Skeletal muscle cell (primary cell): ENCODE measurements at regions not wholly inside any gene's neighbourhood (a gene's known extent, or its start where the extent isn't known, plus 50 kb on each side); places are given as distances from the start of the nearest gene placed in this dataset.

Experiments used
- DNase-seq: peaks from one replicate; pipeline ENCODE4 v3.0.0-alpha.2; 2010; ENCODE audit warnings: low read depth
- H3K4me3 ChIP-seq: 2 replicates; pipeline ENCODE4 v1.5.1; 2011; ENCODE audit warnings: low read depth, mild to moderate bottlenecking, control low read depth, low read length, moderate library complexity

DNA sequence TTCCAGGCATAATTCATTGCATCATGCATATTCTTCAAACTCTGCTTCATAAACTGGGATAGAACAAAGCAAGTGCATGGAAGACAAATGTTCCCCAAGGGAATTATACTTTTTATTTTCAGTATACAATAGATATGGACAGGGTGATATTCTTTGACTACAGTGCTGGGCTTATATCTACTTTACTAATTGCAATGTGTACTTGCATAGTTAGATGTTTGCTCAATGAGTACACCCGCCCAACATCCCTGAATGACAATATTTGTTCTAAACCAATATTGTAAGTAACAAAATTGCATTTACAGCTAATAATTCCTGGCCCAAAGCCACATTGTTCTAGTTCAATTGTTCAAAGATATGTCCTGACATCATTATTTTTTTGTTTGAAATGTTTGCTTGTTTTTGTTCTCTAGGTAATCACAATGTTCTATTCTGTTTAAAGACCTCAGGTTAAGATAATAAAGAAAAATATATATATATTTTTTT lies 171.4 kb downstream of the PTN start:
- H3K4me3 ChIP-seq: no peak overlapping the region
- DNase-seq: no peak

DNA sequence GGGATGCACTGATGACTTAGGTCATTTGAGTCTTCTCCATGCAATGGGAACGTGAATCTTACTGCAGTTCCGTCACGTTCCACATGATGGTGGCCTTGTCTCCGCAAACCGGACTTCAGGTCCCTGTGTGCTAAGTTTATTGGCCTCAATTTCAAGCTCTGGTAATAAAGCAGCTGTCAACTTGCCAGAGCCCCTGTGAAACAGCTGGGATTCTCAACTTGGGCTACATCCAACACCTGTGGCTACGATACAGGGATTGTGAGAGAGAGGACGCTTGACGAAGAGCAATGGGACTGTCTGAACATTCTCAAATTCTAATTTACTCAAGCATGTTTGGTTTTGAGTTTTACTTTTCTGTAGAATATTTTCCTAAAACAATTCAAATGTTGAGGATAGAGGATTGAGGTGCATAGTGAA lies 174.2 kb downstream of the PTN start:
- DNase-seq: peak; percentile 71
- no peak overlapping the region for H3K4me3 ChIP-seq

DNA sequence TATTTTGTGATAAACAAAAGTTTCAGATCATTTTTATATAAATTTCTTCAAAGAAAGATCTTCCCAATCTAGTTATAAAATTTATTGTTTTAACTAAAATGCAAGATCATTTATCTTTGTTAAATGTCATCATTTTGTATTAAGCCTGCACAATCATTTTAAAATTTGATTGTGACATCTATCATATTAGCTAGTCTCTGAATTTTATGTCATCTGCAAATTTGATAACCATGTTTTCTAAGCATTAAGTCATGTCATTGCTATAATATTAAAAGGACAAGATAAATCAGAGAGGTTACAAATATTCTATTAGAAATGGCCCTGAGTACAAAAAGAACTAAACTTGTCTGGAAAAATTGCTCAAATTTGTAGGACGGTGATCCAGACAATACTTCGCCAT lies 175.9 kb downstream of the PTN start:
- H3K4me3 ChIP-seq: no peak overlapping the region
- no peak for DNase-seq

DNA sequence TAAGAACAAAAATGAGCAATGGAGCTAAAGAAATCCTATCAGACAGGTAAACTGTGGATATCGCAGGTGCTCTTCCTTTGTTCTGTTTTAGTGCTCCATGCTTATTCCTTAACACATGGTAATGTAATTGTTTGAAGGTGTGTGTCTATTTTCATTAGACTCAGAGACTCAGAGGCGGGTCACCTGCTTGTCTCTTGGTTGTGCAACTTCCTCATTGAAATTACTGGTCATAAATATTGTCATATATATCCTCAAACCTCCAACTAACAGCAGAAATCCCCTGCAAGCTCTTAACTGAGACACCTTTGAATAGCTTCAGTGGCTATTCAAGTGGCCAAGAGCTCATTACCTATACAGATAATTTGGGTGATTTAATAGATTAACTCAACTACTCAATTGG lies 177.2 kb downstream of the PTN start:
- no peak overlapping the region for H3K4me3 ChIP-seq

DNA sequence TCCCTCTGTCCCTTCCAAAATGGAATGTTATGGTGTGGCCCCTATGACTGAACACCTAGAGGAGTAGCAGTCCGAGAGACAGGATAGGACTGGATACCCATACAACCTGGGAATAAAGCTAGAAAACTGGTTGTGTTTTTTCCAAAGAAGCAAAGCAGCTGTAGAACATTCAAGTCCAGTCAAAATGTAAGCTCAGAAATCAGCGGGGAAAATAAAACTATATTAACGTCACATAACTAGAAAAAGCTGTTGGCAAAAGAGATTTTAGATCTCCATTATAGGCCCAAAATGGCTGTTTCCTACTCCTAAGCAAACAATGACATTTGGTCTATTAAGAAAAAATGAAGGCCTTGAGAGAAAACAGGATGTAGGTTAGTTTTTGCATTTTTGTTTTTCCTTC lies 177.7 kb downstream of the PTN start:
- H3K4me3 ChIP-seq: no peak overlapping the region
- DNase-seq: no peak

More for the DNA sequence above, 177.2 kb downstream of the PTN start:
- DNase-seq: no peak

DNA sequence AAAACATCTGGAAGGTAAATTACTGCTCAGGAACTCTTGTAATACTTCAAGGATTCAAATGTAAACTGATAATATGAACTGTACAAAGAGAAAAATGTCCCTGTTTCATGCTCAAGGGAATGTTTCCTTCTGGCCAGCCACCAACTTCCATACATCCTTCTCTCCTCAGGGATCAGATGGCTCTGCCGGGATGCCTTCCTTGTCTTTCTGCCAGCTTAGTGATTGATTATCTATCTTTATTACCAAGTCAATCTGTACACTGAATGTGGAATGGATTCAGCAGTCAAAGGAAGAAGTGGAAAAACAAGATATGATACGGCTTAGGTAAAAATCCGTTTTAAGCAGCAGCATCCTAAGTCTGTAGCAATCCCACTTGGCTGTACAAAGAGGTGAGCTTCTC lies 178.3 kb downstream of the PTN start:
- no peak overlapping the region for H3K4me3 ChIP-seq
- DNase-seq: no peak

DNA sequence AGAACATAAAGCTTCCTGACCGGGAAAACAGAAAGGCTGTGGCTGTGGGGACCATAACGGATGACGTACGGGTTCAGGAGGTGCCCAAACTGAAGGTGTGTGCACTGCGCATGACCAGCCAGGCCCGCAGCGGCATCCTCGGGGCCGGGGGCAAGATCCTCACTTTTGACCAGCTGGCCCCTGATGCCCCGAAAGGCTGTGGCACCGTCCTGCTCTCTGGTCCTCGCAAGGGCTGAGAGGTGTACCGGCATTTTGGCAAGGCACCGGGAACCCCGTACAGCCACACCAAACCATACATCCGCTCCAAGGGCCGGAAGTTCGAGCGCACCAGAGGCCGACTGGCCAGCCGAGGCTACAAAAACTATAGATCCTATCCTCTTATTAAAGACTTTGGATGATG lies 179.3 kb downstream of the PTN start:
- no peak overlapping the region for H3K4me3 ChIP-seq
- DNase-seq: no peak

DNA sequence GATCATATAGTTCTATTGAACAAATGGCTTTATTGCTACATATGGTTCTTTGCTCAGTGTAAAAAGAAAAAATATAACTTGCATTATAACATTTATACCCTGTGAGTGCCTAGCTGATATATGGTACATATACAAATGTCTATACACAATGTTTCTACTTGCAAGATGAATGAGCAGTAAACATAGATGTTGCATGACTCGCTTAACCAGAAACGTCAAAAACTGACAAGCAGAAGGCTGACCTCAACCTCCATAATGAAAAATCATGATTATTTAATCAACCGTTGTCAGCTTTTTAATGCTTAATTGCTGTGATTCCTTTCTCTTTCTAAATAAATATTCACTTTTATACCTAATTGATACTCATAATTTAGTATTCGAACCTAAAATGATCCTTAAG lies 183.3 kb downstream of the PTN start:
- no peak for DNase-seq
- H3K4me3 ChIP-seq: no peak overlapping the region

DNA sequence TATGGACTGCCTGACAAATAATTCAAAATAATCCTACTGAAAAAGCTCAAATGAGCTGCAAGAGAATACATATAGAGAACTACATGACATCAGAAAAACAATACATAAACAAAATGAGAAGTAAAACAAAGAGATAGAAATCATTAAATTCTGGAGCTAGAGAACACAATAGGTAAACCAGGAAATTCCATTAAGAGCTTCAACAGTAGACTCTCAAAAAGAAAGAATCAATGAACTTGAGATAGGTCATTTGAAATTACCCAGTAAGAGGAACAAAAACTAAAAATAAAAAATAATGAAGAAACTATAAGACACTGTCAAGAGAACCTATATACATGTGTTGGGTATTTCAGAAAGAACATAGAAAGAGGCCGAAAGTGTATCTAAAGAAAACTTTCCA lies 186.3 kb downstream of the PTN start:
- no peak overlapping the region for H3K4me3 ChIP-seq
- DNase-seq: no peak

DNA sequence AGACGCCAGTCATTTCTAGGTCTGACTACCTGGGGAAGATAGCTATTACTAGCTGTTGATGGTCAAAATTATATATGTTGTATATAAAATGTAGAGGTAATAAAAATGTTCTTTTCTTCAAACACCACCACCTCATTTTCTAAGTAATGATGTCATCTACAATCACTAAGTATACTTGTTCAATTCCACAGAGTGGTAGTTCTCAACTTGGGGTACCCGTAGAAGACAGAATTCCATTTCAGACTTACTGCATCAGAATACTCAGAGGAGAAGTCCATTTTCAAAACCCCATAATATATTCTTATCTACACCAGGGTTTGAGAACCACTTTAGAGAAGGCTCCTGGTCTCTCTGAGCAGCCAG lies 191.9 kb downstream of the PTN start:
- no peak overlapping the region for H3K4me3 ChIP-seq
- DNase-seq: no peak

DNA sequence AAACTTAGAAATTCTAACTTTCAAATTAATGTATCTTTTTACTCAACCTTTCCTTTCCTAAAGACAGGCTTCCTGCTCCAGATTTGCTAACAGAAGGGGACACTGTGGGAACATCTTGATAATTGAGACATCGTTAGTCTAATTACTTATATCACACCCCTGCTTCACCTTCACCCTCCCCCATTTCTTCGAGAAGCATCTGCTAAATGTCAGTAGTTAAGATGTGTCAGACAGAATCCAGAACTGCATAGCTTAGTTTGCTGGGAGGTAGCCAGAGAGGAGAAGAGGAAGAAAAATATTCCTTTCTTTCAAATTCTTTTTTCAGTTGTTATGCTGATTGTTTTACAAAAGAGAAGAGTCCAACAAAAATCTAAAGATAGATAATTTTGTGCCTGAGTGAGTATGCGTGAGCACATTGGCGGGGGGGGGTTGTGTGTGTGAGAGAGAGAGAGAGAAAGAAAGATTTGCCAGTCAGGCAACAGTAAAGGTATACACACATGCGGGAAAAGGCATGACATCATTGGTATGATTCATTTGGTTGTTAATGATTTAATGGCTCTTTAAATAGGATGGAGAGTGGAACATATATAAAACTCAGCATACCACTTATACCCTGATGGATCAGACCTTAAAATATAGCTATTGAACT lies 192.4 kb downstream of the PTN start:
- H3K4me3 ChIP-seq: no peak overlapping the region
- DNase-seq: peak; percentile 64

DNA sequence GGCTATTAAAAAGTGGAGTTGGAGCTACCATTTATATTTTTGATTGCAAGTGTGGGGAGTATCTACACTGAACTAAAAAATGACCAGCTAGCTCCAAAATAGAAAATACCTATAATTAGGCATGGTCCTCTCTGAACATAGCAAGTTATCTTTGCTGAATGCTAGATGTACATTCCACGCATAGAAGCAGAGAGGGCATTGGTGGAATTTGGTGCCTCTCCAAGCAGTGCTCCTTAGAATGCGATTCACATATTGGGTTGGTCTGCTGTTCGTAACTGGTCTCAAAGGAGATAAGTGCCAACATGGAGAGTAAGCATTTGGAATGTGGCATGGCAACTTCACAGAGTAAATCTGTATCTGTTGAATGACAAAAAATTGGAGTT lies 196.2 kb downstream of the PTN start:
- no peak overlapping the region for H3K4me3 ChIP-seq
- DNase-seq: no peak

DNA sequence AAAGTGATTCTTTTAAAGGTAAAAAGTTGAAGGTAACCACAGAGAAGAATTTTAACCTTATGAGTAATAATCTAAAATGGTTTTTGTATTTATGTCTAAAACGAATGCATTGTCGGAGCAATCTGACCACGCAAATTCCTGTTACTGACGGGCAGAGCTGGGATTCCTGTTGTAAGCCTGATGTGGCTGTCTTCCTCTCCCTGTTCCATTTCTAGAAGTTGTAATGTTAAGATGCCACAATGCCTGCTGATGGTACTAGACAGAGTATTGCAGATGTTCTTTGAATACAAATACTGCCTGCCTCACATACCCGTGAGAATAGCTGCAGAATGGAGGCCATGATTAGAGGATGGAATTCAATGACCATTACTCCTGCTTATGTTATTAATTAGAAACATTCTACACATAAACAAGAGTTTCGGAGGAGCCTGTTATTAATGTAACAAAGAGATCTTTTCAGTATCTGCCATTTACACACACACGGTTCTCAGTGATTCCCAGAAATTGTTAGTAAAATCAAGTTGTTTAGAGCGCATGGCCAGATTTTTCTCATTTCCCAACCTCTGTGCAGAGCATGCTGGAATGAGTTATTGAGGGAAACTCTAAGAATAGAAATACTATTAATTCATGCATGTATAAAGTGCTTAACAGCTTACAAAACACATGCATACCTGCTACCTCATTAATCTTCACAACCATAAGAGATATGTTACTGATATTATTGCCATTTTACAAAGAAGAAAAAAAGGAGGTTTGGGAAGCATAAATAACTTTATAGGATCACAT lies 196.8 kb downstream of the PTN start:
- H3K4me3 ChIP-seq: peak overlapping the region; percentile 0
- DNase-seq: peak; percentile 71

DNA sequence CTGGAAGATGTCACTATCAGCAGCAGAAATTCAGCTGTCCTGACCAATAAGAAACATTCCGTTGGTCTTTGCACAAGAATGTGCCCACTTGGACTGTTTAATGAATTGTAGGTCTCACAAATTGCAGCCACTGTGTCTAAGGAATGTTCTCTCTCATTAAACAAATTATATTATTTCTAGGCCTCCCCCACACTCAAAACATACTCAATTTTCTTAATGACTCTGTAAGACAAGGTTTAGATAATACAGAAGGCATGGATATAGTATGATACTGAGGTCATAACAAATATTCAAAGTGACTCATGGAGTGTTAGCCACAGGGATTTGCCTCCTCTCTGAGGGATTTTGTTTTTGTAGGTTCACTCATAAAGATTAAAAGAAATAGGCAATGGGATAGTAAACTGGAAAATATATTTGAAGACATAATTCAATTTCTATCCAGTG lies 197.5 kb downstream of the PTN start:
- no peak overlapping the region for H3K4me3 ChIP-seq
- peak; percentile 58 for DNase-seq

DNA sequence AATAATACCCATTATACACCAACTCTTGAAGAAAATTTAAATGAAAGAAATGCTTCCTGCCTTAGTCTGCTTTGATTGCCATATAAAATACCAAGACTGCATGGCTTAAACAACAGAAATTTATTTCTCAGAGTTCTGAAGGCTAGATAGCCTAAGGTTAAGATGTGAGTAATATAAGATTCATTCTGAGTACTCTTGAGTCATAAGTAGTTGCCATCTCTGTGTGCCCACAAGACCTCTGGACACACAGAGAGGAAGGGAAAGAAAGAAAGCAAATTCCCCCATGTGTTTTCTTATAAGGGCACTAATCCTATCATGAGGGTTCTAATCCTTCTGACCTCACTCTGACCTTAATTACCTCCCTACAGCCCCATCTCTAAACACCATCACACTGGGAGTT lies 201.2 kb downstream of the PTN start:
- no peak overlapping the region for H3K4me3 ChIP-seq
- DNase-seq: no peak

DNA sequence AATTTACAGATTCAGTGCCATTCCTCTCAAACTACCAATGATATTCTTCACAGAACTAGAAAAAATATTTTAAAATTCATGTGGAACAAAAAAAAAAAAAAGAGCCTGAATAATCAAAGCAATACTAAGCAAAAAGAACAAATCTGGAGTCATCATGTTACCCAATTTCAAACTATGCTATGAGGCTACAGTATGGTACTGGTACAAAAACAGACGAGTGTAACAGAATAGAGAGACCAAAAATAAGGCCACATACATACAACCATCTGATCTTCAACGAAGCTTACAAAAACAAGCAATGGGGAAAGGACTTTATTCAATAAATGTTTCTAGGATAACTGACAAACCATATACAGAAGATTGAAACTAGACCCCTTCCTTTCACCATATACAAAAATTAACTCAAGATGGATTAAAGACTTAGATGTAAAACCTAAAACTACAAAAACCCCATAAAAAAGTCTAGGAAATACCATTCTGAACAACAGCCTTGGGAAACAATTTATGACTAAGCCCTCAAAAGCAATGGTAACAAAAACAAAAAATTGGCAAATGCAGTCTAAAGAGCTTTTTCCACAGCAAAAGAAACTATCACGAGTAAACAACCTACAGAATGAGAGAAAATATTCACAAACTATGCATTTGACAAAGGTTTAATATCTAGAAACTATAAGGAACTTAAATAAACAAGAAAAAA lies 207.7 kb downstream of the PTN start:
- H3K4me3 ChIP-seq: no peak overlapping the region
- no peak for DNase-seq

DNA sequence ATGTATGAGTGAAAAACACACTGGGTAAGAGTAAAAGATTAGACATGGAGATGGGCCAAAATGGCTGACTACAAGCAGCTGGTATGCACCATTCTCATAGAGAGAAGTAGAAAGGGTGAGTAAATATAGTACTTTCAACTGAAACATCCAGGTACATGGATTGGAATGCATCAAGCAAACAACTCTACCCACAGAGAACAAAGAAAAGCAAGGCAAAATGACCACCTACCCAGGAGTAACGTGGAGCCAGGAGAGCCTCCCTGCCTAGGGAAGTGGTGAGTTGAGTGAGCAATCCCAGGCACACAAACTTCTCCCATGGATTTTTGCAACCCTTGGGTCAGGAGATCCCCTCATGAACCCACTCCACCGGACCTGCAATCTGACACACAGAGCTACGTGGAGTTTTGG lies 212.8 kb downstream of the PTN start:
- no peak for DNase-seq
- no peak overlapping the region for H3K4me3 ChIP-seq

DNA sequence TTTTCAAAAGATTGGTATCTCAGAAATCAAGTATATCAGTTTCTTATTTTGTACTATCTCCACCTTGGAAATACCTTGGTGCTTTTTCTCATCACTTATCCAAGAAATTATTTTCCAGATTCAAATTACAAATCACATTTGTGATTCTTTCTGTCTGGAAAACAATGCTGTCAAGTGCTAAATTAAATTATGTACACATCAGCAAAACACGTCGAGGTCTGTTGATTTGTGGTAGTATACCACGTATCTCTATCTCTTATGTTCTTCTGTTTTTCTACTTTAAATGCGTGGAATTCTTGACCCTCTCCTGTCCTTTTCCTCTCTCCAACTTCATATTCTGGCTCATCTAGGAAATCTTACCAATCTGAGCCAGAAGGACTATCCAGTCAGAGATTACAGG lies 214.5 kb downstream of the PTN start:
- no peak for DNase-seq
- H3K4me3 ChIP-seq: no peak overlapping the region

DNA sequence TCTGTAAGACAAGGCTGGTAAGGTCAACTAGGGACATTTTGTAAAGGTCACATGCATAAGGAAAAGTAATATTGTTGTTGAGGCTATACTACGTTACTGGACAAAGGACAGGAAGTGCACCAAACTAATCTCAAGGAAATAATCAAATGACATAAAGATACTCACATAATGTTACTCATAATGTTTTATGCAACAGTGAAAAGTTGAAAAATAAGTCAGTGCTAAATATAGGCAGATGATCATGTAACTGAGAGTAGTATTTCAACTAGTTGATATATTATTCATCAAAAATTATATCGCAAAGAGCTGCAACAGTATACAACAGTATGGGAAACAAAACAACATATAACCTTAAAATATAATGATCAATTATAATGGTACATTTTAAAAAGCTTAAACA lies 215.7 kb downstream of the PTN start:
- no peak for DNase-seq
- H3K4me3 ChIP-seq: no peak overlapping the region

DNA sequence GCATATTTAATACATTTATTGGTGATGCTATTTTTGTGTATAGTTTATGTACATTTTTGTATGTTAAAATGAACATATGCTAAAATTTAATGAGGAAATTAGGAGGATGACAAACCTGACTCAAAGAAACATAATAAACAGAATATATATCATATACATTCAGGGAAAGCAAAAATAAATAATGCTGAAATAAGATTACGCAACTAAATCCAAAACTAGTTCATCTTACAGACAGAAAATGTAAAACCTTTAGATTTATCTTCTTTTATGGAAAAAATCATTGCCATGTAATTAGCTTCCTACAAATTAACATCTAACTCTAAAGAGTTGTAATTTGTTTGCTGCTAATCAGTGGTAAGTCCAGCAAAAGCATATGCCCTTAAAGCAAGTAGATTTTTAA lies 216.5 kb downstream of the PTN start:
- no peak for DNase-seq
- no peak overlapping the region for H3K4me3 ChIP-seq

DNA sequence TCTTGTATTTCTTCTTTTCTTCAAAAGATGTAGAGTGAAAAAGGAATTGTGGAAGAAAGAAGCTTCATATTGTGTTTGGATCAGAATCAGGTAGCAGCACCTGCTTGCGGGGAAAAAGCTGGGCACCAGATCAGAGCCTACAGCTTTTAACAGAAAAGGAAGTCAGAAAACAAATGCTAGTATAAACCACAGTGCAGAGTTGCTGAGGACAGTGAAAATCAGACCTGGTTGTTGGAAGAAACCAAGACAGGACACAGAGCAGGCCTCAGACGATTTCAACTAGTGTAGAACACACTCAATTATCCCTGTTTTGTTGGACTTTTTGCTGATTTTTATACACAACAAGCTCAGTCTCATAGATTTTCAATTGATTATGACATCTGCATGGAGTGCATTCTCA lies 221.4 kb downstream of the PTN start:
- H3K4me3 ChIP-seq: no peak overlapping the region
- DNase-seq: no peak
